ENCODE measurements at regions not wholly inside any gene's neighbourhood (a gene's known extent, or its start where the extent isn't known, plus 50 kb on each side); places are given as distances from the start of the nearest gene placed in this dataset.

DNA sequence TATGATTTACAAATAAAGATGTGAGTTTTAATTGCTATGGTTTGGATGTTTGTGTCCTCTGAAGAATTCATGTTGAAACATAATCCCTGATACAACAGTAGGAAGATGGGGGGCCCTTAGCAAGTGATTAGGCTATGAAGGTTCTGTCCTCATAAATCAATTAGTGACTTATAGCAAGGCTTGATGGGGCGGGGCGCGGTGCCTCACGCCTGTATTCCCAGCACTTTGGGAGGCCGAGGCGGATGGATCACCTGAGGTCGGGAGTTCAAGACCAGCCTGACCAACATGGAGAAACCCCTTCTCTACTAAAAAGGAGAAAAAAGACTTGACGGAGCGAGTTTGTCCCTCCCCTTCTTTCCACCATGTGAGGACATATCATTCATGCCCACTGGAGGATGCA, 2486.5 kb upstream of the PCDH20 start:
- Histone ChIP-seq H3K9me3 (ENCODE audit: low read depth, low read length) (no peaks in the 10 kb centered on the region), H3K9ac (ENCODE audit: insufficient read length) (no peak overlapping the region), H3K36me3 (ENCODE audit: insufficient read depth, low read length) (no peaks in the 10 kb centered on the region), H3K4me3 (no peak overlapping the region), H3K27ac (no peak overlapping the region)
- no peak for DNase-seq (ENCODE audit: low read depth, low spot score)
- TF ChIP-seq FOXP2 (optimal IDR thresholded peaks at IDR 0.05; ENCODE audit: control extremely low read depth, extremely low read length, insufficient read depth) (no peak), EZH2 (IDR thresholded peaks at IDR 0.05) (no peak), POLR2AphosphoS5 (IDR thresholded peaks at IDR 0.05; ENCODE audit: borderline replicate concordance, low read depth, low read length) (no peak)

DNA sequence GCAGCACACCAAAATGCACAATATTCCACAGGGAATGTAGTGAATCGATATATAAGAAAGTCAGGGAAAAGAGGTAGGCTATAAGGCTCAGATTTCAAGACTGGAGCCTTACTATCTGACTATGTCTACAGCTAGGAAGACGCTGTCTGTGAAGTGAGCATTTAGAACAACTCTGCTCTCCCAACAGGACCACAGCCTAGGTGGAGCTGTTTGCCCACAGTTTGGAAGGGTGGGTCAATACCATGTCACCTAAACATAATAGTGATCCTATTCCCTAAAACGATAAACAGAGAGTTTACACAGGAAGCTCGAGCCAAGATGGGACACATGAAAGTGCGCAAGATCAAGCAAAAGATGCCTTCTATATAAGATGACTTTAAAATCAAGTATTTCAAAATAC, 2486.0 kb upstream of the PCDH20 start:
- no peaks in the 10 kb centered on the region for H3K36me3 ChIP-seq (ENCODE audit: insufficient read depth, low read length)
- H3K9me3 ChIP-seq (ENCODE audit: low read depth, low read length): no peaks in the 10 kb centered on the region
- TF ChIP-seq FOXP2 (optimal IDR thresholded peaks at IDR 0.05; ENCODE audit: control extremely low read depth, extremely low read length, insufficient read depth) (no peak), POLR2AphosphoS5 (IDR thresholded peaks at IDR 0.05; ENCODE audit: borderline replicate concordance, low read depth, low read length) (no peak)
- no peak overlapping the region for H3K4me3 ChIP-seq
- no peak for DNase-seq (ENCODE audit: low read depth, low spot score)
- H3K27ac ChIP-seq: no peak overlapping the region
- no peak overlapping the region for H3K9ac ChIP-seq (ENCODE audit: insufficient read length)

DNA sequence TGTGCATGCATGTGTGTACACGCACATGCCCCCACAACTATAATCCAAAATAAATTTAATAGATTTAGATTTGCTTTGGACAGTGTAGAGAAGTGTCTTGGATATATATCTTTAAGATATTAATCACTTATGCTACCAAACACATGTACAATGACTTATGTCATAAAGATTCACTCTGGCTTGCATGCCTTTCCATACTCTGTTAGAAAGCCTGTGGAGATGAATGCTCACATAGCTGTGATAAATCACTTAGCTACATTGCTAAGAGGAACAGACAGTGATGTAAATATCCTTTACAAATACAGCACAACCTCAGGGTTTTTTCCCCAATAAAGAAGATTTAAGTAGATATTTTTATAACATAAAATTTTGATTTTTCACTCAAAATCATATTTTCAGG, 2484.8 kb upstream of the PCDH20 start:
- no peaks in the 10 kb centered on the region for H3K36me3 ChIP-seq (ENCODE audit: insufficient read depth, low read length)
- no peak overlapping the region for H3K4me3 ChIP-seq
- TF ChIP-seq POLR2AphosphoS5 (IDR thresholded peaks at IDR 0.05; ENCODE audit: borderline replicate concordance, low read depth, low read length): no peak
- no peaks in the 10 kb centered on the region for H3K9me3 ChIP-seq (ENCODE audit: low read depth, low read length)
- H3K27ac ChIP-seq: no peak overlapping the region
- no peak overlapping the region for H3K9ac ChIP-seq (ENCODE audit: insufficient read length)
- DNase-seq (ENCODE audit: low read depth, low spot score): no peak

DNA sequence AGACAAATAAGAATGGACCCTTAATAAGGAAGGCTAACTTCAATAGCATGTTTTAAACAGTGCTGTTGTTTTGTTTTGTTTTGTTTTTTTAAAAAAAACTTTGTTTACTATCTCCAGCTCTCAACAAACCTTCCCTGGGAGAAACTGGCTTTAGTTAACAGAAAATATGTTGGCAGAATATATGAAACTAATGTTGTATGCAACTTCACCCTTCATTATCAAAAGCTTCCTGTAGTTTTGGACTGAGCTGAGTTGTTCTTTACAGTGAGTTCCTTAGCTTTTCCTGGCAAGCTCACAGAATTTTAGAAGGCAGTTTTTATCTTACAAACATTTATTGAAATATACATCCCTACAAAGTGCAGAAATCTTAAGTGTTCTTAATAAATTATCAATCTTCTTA, 2480.7 kb upstream of the PCDH20 start:
- H3K27ac ChIP-seq: no peak overlapping the region; the same call in 1 of the 2 replicates
- no peaks in the 10 kb centered on the region for H3K36me3 ChIP-seq (ENCODE audit: insufficient read depth, low read length)
- no peak overlapping the region for H3K4me3 ChIP-seq
- TF ChIP-seq FOXP2 (optimal IDR thresholded peaks at IDR 0.05; ENCODE audit: control extremely low read depth, extremely low read length, insufficient read depth) (no peak), POLR2AphosphoS5 (IDR thresholded peaks at IDR 0.05; ENCODE audit: borderline replicate concordance, low read depth, low read length) (no peak), EZH2 (IDR thresholded peaks at IDR 0.05) (no peak)
- H3K9me3 ChIP-seq (ENCODE audit: low read depth, low read length): 0 out of 2 replicates have a peak, but pooled peaks cover 3% of the 10 kb centered on the region
- no peak overlapping the region for H3K9ac ChIP-seq (ENCODE audit: insufficient read length)
- no peak for DNase-seq (ENCODE audit: low read depth, low spot score)

DNA sequence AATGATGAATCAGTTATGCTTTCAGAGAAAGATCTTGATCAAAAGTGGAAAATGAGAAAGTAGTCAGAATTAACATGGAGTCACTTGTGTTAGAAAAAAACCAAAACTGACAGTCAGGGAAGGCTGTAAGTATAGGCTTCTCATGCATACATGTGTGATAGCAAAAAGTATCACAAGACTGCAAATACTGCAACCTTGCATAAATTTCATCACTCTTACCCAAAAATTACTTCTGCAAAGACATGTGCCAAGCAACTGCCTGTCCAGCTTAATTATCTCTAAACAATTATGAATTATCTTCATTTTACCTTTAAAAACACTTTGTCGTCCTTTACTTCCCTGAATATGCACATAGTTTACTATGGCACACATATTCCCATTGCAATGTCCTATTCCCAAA, 2466.4 kb upstream of the PCDH20 start:
- Histone ChIP-seq H3K36me3 (ENCODE audit: insufficient read depth, low read length) (no peaks in the 10 kb centered on the region), H3K9me3 (ENCODE audit: low read depth, low read length) (no peaks in the 10 kb centered on the region), H3K27ac (no peak overlapping the region), H3K4me3 (no peak overlapping the region), H3K9ac (ENCODE audit: insufficient read length) (no peak overlapping the region)
- no peak for TF ChIP-seq EZH2 (IDR thresholded peaks at IDR 0.05)
- no peak for DNase-seq (ENCODE audit: low read depth, low spot score)

DNA sequence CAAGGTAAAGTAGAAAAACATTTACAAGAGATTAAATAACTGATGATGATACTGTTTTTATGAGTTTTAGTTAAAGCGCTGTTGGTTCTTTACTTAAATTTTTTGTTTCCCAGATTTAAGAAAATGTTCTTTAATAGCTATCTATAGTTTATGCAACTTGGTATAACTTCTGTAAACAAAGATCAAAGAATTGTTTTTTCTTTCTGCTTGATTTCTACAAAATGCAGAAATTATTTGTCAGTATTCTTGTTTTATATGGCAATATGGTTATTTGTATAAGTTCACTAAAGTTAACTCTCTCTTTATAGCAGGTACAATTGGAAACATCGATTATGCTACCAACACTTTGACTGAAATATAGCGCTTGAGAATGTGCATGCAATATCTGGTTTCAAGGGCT, 2465.1 kb upstream of the PCDH20 start:
- H3K36me3 ChIP-seq (ENCODE audit: insufficient read depth, low read length): no peaks in the 10 kb centered on the region
- no peak for DNase-seq (ENCODE audit: low read depth, low spot score)
- no peak overlapping the region for H3K4me3 ChIP-seq
- no peak overlapping the region for H3K9ac ChIP-seq (ENCODE audit: insufficient read length)
- no peak overlapping the region for H3K27ac ChIP-seq
- TF ChIP-seq EZH2 (IDR thresholded peaks at IDR 0.05) (no peak), POLR2AphosphoS5 (IDR thresholded peaks at IDR 0.05; ENCODE audit: borderline replicate concordance, low read depth, low read length) (no peak), FOXP2 (optimal IDR thresholded peaks at IDR 0.05; ENCODE audit: control extremely low read depth, extremely low read length, insufficient read depth) (no peak)
- no peaks in the 10 kb centered on the region for H3K9me3 ChIP-seq (ENCODE audit: low read depth, low read length)

DNA sequence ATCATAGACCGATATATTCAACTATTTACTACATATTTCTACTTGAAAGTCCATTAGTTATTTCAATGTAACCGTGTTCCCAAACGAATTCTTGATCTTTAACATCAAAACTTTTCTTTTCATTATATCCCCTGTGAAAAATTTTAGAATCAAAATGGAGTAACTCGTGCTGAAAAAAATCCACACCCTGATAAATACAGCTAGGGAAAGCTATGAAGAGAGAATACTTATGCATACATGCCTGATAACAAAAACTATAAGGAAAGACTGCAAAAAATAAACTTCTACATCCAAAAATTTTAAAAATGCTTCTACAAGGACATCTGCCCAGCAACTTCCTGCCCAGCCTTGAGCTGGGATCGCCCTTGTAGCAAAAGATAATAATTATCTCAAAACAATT, 2458.3 kb upstream of the PCDH20 start:
- H3K9me3 ChIP-seq (ENCODE audit: low read depth, low read length): peaks cover 6% of the 10 kb centered on the region; the same call in 1 of the 2 replicates
- H3K36me3 ChIP-seq (ENCODE audit: insufficient read depth, low read length): no peaks in the 10 kb centered on the region
- H3K27ac ChIP-seq: no peak overlapping the region
- no peak for DNase-seq (ENCODE audit: low read depth, low spot score)
- no peak overlapping the region for H3K9ac ChIP-seq (ENCODE audit: insufficient read length)
- TF ChIP-seq EZH2 (IDR thresholded peaks at IDR 0.05) (no peak), POLR2AphosphoS5 (IDR thresholded peaks at IDR 0.05; ENCODE audit: borderline replicate concordance, low read depth, low read length) (no peak), FOXP2 (optimal IDR thresholded peaks at IDR 0.05; ENCODE audit: control extremely low read depth, extremely low read length, insufficient read depth) (no peak)
- H3K4me3 ChIP-seq: no peak overlapping the region

- H3K9me3 ChIP-seq (ENCODE audit: low read depth, low read length): peaks cover 2% of the 10 kb centered on the region; the same call in 1 of the 2 replicates
- no peaks in the 10 kb centered on the region for H3K36me3 ChIP-seq (ENCODE audit: insufficient read depth, low read length)
- H3K4me3 ChIP-seq: no peak overlapping the region
- DNase-seq (ENCODE audit: low read depth, low spot score): no peak
- H3K27ac ChIP-seq: no peak overlapping the region
- no peak overlapping the region for H3K9ac ChIP-seq (ENCODE audit: insufficient read length)
- TF ChIP-seq EZH2 (IDR thresholded peaks at IDR 0.05) (no peak), FOXP2 (optimal IDR thresholded peaks at IDR 0.05; ENCODE audit: control extremely low read depth, extremely low read length, insufficient read depth) (no peak), POLR2AphosphoS5 (IDR thresholded peaks at IDR 0.05; ENCODE audit: borderline replicate concordance, low read depth, low read length) (no peak)
Observed at GRCh38 chr13:63864171-63864902, 2448.7 kb upstream of the PCDH20 start.

GRCh38 chr13:63855457-63856118, 2439.9 kb upstream of the PCDH20 start:
- DNase-seq (ENCODE audit: low read depth, low spot score): no peak
- Histone ChIP-seq H3K36me3 (ENCODE audit: insufficient read depth, low read length) (no peaks in the 10 kb centered on the region), H3K9me3 (ENCODE audit: low read depth, low read length) (no peaks in the 10 kb centered on the region), H3K9ac (ENCODE audit: insufficient read length) (no peak overlapping the region), H3K27ac (no peak overlapping the region), H3K4me3 (no peak overlapping the region)
- TF ChIP-seq FOXP2 (optimal IDR thresholded peaks at IDR 0.05; ENCODE audit: control extremely low read depth, extremely low read length, insufficient read depth) (no peak), POLR2AphosphoS5 (IDR thresholded peaks at IDR 0.05; ENCODE audit: borderline replicate concordance, low read depth, low read length) (no peak), EZH2 (IDR thresholded peaks at IDR 0.05) (no peak)
